B cell (primary cell): ENCODE measurements at regions not wholly inside any gene's neighbourhood (a gene's known extent, or its start where the extent isn't known, plus 50 kb on each side); places are given as distances from the start of the nearest gene placed in this dataset.
"Not testable (repeated sequence)": the region's sequence is repeated elsewhere in the genome, so short reads cannot be mapped to it uniquely, and the experiment has no call there.

Source experiments
- CTCF ChIP-seq: fragments of 200-600 bp; IDR thresholded peaks from one replicate; pipeline ENCODE4 v1.8.0; 2022; ENCODE audit warnings: antibody characterized with exemption, mild to moderate bottlenecking
- EZH2 ChIP-seq: IDR thresholded peaks from 2 replicates; pipeline ENCODE4 v1.6.1; 2012; ENCODE audit warnings: borderline replicate concordance, low read depth, mild to moderate bottlenecking, moderate library complexity, low read length; ENCODE audit not compliant: insufficient read depth, poor library complexity, severe bottlenecking

- TF ChIP-seq CTCF, EZH2: not testable (repeated sequence)
These were observed 304.2 kb downstream of the RWDD3 start for GRCh38 chr1:95538242-95538641.
